Medulla oblongata (tissue), 1 donor: ENCODE measurements at regions not wholly inside any gene's neighbourhood (a gene's known extent, or its start where the extent isn't known, plus 50 kb on each side); places are given as distances from the start of the nearest gene placed in this dataset.

ENCODE experiments used
- DNase-seq: peaks from one replicate; pipeline ENCODE4 v3.0.0-alpha.2; 2015; ENCODE audit errors: extremely low spot score

GRCh38 chr16:48438414-48438813 lies 53.2 kb upstream of the SIAH1 start:
- no peak for DNase-seq

GRCh38 chr16:48435906-48436305 lies 50.7 kb upstream of the SIAH1 start:
- peak; percentile 43 for DNase-seq

- DNase-seq = no peak
Measured at GRCh38 chr16:48435318-48435680, 50.1 kb upstream of the SIAH1 start.
